Endothelial cell of umbilical vein (primary cell): ENCODE measurements at regions not wholly inside any gene's neighbourhood (a gene's known extent, or its start where the extent isn't known, plus 50 kb on each side); places are given as distances from the start of the nearest gene placed in this dataset.

ENCODE experiments used
- BruUV-seq: library from RNA; stranded (reverse); fragments of 400-500 nt; replicated peaks from 2 replicates; lab custom pipeline; 2021; lab: Mats Ljungman, UMichigan
- CTCF ChIA-PET: fragments of 300-600, 350-600 bp; sonication (Branson Sonifier 250); formaldehyde crosslinking; loops from one replicate; lab custom pipeline; 2021; ENCODE audit warnings: antibody characterized with exemption, inconsistent platforms; lab: Charles Lee
- POLR2A ChIA-PET: fragments of 300-600, 350-600 bp; sonication (Branson Sonifier 250); formaldehyde crosslinking; loops from one replicate; lab custom pipeline; 2021; ENCODE audit warnings: antibody characterized with exemption, inconsistent platforms; lab: Charles Lee
- DNase-seq: peaks from one replicate; pipeline ENCODE4 v3.0.0-alpha.2; 2011; ENCODE audit warnings: low read depth, low spot score
- FAIRE-seq: peaks from 2 replicates; lab custom pipeline; 2011; peaks lifted over from hg19 to GRCh38; lab: Jason Lieb, UNC
- H2AFZ ChIP-seq: 2 replicates; pipeline ENCODE4 v1.6.0; 2012; ENCODE audit warnings: low read depth, low read length, control low read depth, inconsistent platforms
- H3K27ac ChIP-seq: 2 replicates; pipeline ENCODE4 v1.5.1; 2011; ENCODE audit warnings: low read depth, mild to moderate bottlenecking, control low read depth, low read length, moderate library complexity; ENCODE audit not compliant: insufficient read depth
- H3K27me3 ChIP-seq, 2 experiments: 2 replicates each; pipeline versions ENCODE4 v1.6.0 to v1.6.1; 2011; ENCODE audit warnings: low read length in 2 of 2, mixed read lengths in 1 of 2; ENCODE audit not compliant: control insufficient read depth in 2 of 2, insufficient read depth in 2 of 2
- H3K36me3 ChIP-seq, 2 experiments: 2 replicates in 1 of 2; 3 replicates in 1 of 2; pipeline ENCODE4 v1.5.1; 2011; ENCODE audit warnings: low read length in 2 of 2, mild to moderate bottlenecking in 1 of 2, moderate library complexity in 1 of 2; ENCODE audit not compliant: control insufficient read depth in 2 of 2, insufficient read depth in 2 of 2; ENCODE audit errors: extremely low read depth in 1 of 2
- H3K4me1 ChIP-seq: 3 replicates; pipeline ENCODE4 v1.5.1; 2011; ENCODE audit warnings: mild to moderate bottlenecking, low read length; ENCODE audit not compliant: control insufficient read depth, insufficient read depth; ENCODE audit errors: extremely low read depth
- H3K4me2 ChIP-seq: 2 replicates; pipeline ENCODE4 v1.6.1; 2011; ENCODE audit warnings: low read length, control low read depth, mixed read lengths; ENCODE audit not compliant: insufficient read depth
- H3K4me3 ChIP-seq, 3 experiments: fragments of 200-600 bp in 1 of 3; sonication (generic), shearing (Covaris generic) in 1 of 3; replicated peaks in 1 of 3; 2 replicates each; pipeline ENCODE4 v1.5.1; 2011 to 2016; ENCODE audit warnings: control low read depth in 3 of 3, low read length in 3 of 3, mild to moderate bottlenecking in 2 of 3, inconsistent platforms in 1 of 3, low read depth in 1 of 3, moderate library complexity in 1 of 3; ENCODE audit not compliant: insufficient read depth in 1 of 3
- H3K79me2 ChIP-seq: 2 replicates; pipeline ENCODE4 v1.6.0; 2012; ENCODE audit warnings: low read length, inconsistent platforms; ENCODE audit not compliant: control insufficient read depth, insufficient read depth
- H3K9ac ChIP-seq: replicated peaks from 2 replicates; pipeline ENCODE3; 2011; ENCODE audit warnings: low read length, control low read depth; ENCODE audit not compliant: insufficient read depth; ENCODE audit errors: extremely low read depth
- H3K9me1 ChIP-seq: replicated peaks from 3 replicates; pipeline ENCODE4 v1.6.0; 2011; ENCODE audit warnings: mild to moderate bottlenecking, low read length; ENCODE audit not compliant: control insufficient read depth, insufficient read depth; ENCODE audit errors: extremely low read depth
- H3K9me3 ChIP-seq: replicated peaks from 2 replicates; pipeline ENCODE4 v1.5.1; 2012; ENCODE audit warnings: low read length, inconsistent platforms; ENCODE audit not compliant: control insufficient read depth, insufficient read depth
- H4K20me1 ChIP-seq: replicated peaks from 2 replicates; pipeline ENCODE3; 2011; ENCODE audit warnings: mild to moderate bottlenecking, low read length; ENCODE audit not compliant: control insufficient read depth, insufficient read depth; ENCODE audit errors: extremely low read depth
- CTCF ChIP-seq, 2 donors: IDR thresholded peaks; 1 replicate in 1 of 2; 2 replicates in 1 of 2; pipeline ENCODE4 v1.5.1; 2011; ENCODE audit warnings: low read length in 2 of 2, mild to moderate bottlenecking in 2 of 2, moderate library complexity in 2 of 2, control low read depth in 1 of 2, inconsistent platforms in 1 of 2, low read depth in 1 of 2; ENCODE audit not compliant: insufficient read depth in 1 of 2; ENCODE audit errors: extremely low read depth in 1 of 2
- EZH2 ChIP-seq: IDR thresholded peaks from 2 replicates; pipeline ENCODE4 v1.6.1; 2012; ENCODE audit warnings: borderline replicate concordance, low read depth, mild to moderate bottlenecking, moderate library complexity, low read length, inconsistent platforms; ENCODE audit not compliant: severe bottlenecking
- FOS ChIP-seq: IDR thresholded peaks from 2 replicates; pipeline ENCODE4 v1.6.1; 2011; ENCODE audit warnings: mild to moderate bottlenecking, low read length, moderate library complexity, borderline replicate concordance; ENCODE audit not compliant: insufficient read depth
- GATA2 ChIP-seq: IDR thresholded peaks from 2 replicates; pipeline ENCODE4 v1.7.0; 2011; ENCODE audit warnings: low read depth, mild to moderate bottlenecking, moderate library complexity, mixed read lengths, low read length; ENCODE audit not compliant: insufficient read length, insufficient read depth
- JUN ChIP-seq: IDR thresholded peaks from 2 replicates; pipeline ENCODE4 v1.6.1; 2011; ENCODE audit warnings: borderline replicate concordance, low read depth; ENCODE audit not compliant: insufficient read length, insufficient read depth
- MAX ChIP-seq: IDR thresholded peaks from 2 replicates; pipeline ENCODE4 v1.6.1; 2011; ENCODE audit not compliant: insufficient read depth, insufficient read length
- MYC ChIP-seq: IDR thresholded peaks from one replicate; pipeline ENCODE4 v1.6.1; 2011; ENCODE audit warnings: mild to moderate bottlenecking, low read depth, low read length
- POLR2A ChIP-seq: IDR thresholded peaks from 2 replicates; pipeline ENCODE4 v1.6.1; 2012; ENCODE audit warnings: low read depth, mild to moderate bottlenecking, control low read depth, low read length
- POLR2AphosphoS5 ChIP-seq: IDR thresholded peaks from 2 replicates; pipeline ENCODE4 v1.6.1; 2012; ENCODE audit warnings: low read depth, mild to moderate bottlenecking, control low read depth, low read length, moderate library complexity; ENCODE audit not compliant: insufficient read depth
- dilution Hi-C: fragments of 300-500 bp; cut with MboI; formaldehyde crosslinking; loops from one replicate; pipeline ENCODE4 v1.15.0; 2019; ENCODE audit warnings: low sequenced_read_pairs; ENCODE audit not compliant: extremely low pct_ligation_motif_present
- intact Hi-C: fragments of 100-400 bp; cut with micrococcal nuclease; formaldehyde crosslinking; loops from one replicate; pipeline ENCODE4 v1.10.0; 2022

GRCh38 chr18:43380104-43380672 is 102.9 kb upstream of the SYT4 start:
- no TSS peak for BruUV-seq
- H3K4me3 ChIP-seq = no peak overlapping the region
- H3K9me1 ChIP-seq = no peaks in the 10 kb centered on the region
- H3K36me3 ChIP-seq = no peaks in the 10 kb centered on the region
- dilution Hi-C loops = no loop called here
- H3K27me3 ChIP-seq = no peaks in the 10 kb centered on the region
- intact Hi-C loops = no loop called here
- no peak overlapping the region for H3K4me2 ChIP-seq
- CTCF ChIA-PET = no interaction called here
- POLR2A ChIA-PET = no interaction called here
- TF ChIP-seq GATA2 (no peak), POLR2AphosphoS5 (no peak), MAX (no peak), MYC (no peak), CTCF (IDR thresholded peaks at IDR 0.05; ENCODE audit: extremely low read depth in 1 of 2, insufficient read depth in 1 of 2, low read depth in 1 of 2, low read length in 2 of 2) (no peak), JUN (no peak), EZH2 (no peak), POLR2A (no peak), FOS (no peak)
- no peak overlapping the region for H2AFZ ChIP-seq
- DNase-seq (no peak), FAIRE-seq (no peak)
- H4K20me1 ChIP-seq = no peaks in the 10 kb centered on the region
- H3K4me1 ChIP-seq = no peaks in the 10 kb centered on the region
- H3K79me2 ChIP-seq = no peaks in the 10 kb centered on the region
- H3K27ac ChIP-seq = no peak overlapping the region
- no peak overlapping the region for H3K9ac ChIP-seq
- H3K9me3 ChIP-seq = peaks cover under 1% of the 10 kb centered on the region
